AG04450 (cell line): ENCODE measurements at regions not wholly inside any gene's neighbourhood (a gene's known extent, or its start where the extent isn't known, plus 50 kb on each side); places are given as distances from the start of the nearest gene placed in this dataset. TPM values are rescaled to one million over a fixed set of nuclear protein-coding genes. Genes with fewer than 3 reads are reported as not detected.

Experiments used
- CTCF ChIA-PET: fragments of 300-600, 350-600 bp; formaldehyde crosslinking; extraction: SDS; loops from one replicate; lab custom pipeline; 2022; ENCODE audit warnings: antibody characterized with exemption, inconsistent platforms; lab: Charles Lee
- POLR2A ChIA-PET: fragments of 350-600 bp; formaldehyde crosslinking; extraction: SDS; loops from one replicate; lab custom pipeline; 2021; ENCODE audit warnings: antibody characterized with exemption, inconsistent platforms; lab: Yijun Ruan, JAX
- DNase-seq: peaks from one replicate; pipeline ENCODE4 v3.0.0-alpha.2; 2011; ENCODE audit warnings: low read depth, low spot score
- H3K27ac ChIP-seq: one replicate; pipeline ENCODE4 v1.5.1; 2012; ENCODE audit warnings: low read depth, low read length, control low read depth
- H3K27me3 ChIP-seq: one replicate; pipeline ENCODE4 v1.6.0; 2012; ENCODE audit warnings: low read length; ENCODE audit not compliant: control insufficient read depth, insufficient read depth
- H3K4me3 ChIP-seq: 2 replicates; pipeline ENCODE4 v1.5.1; 2011; ENCODE audit warnings: mild to moderate bottlenecking, low read depth, low read length, control low read depth
- H3K9me3 ChIP-seq: 2 replicates; pipeline ENCODE4 v1.5.1; 2012; ENCODE audit warnings: low read length; ENCODE audit not compliant: control insufficient read depth, insufficient read depth
- CTCF ChIP-seq: IDR thresholded peaks from 2 replicates; pipeline ENCODE4 v1.5.1; 2011; ENCODE audit warnings: low read depth, low read length, control low read depth, inconsistent platforms
- small RNA-seq: library from RNA; depleted of rRNA; stranded (forward); fragments of <200 nt; gene quantifications from one replicate; pipeline ENCODE3, GENCODE V24; 2012; ENCODE audit warnings: low read depth; ENCODE audit not compliant: insufficient read length

- TF ChIP-seq CTCF: no peak
- POLR2A ChIA-PET: no interaction called here
These were observed 52.8 kb upstream of the RORB start for GRCh38 chr9:74444369-74444768.

More at GRCh38 chr9:74444369-74444768, 52.8 kb upstream of the RORB start:
- CTCF ChIA-PET: no interaction called here
- Histone ChIP-seq H3K27ac (no peak overlapping the region), H3K4me3 (no peak overlapping the region), H3K9me3 (no peaks in the 10 kb centered on the region), H3K27me3 (no peaks in the 10 kb centered on the region)
- no peak for DNase-seq

Small RNAs in the stretch of these regions (small RNA-seq; reads per million reads assigned to genes)
- gene RNA5SP286: not detected
